ENCODE measurements at regions not wholly inside any gene's neighbourhood (a gene's known extent, or its start where the extent isn't known, plus 50 kb on each side); places are given as distances from the start of the nearest gene placed in this dataset.

- TF ChIP-seq, protein P1, sequence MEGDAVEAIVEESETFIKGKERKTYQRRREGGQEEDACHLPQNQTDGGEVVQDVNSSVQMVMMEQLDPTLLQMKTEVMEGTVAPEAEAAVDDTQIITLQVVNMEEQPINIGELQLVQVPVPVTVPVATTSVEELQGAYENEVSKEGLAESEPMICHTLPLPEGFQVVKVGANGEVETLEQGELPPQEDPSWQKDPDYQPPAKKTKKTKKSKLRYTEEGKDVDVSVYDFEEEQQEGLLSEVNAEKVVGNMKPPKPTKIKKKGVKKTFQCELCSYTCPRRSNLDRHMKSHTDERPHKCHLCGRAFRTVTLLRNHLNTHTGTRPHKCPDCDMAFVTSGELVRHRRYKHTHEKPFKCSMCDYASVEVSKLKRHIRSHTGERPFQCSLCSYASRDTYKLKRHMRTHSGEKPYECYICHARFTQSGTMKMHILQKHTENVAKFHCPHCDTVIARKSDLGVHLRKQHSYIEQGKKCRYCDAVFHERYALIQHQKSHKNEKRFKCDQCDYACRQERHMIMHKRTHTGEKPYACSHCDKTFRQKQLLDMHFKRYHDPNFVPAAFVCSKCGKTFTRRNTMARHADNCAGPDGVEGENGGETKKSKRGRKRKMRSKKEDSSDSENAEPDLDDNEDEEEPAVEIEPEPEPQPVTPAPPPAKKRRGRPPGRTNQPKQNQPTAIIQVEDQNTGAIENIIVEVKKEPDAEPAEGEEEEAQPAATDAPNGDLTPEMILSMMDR (conservative IDR thresholded peaks at IDR 0.05; ENCODE audit: low read length), result no peak
- no peak for TF ChIP-seq EZH2phosphoT487 (IDR thresholded peaks at IDR 0.05; ENCODE audit: borderline replicate concordance)
Observed at GRCh38 chr2:160911258-160911657, 249.0 kb upstream of the TANK start.

All from Loucy (cell line).